HG02571 (cell line): ENCODE measurements at regions not wholly inside any gene's neighbourhood (a gene's known extent, or its start where the extent isn't known, plus 50 kb on each side); places are given as distances from the start of the nearest gene placed in this dataset.
"Not testable (repeated sequence)": the region's sequence is repeated elsewhere in the genome, so short reads cannot be mapped to it uniquely, and the experiment has no call there.

Source experiments
- ATAC-seq: cut with Tn5 transposase; IDR thresholded peaks from one replicate; pipeline ENCODE4 v1.9.1; 2021; ENCODE audit warnings: mild to moderate bottlenecking, moderate library complexity; ENCODE audit not compliant: unreplicated experiment

GRCh38 chr5:7202846-7203245, 193.1 kb upstream of the ADCY2 start:
- ATAC-seq = no peak

DNA sequence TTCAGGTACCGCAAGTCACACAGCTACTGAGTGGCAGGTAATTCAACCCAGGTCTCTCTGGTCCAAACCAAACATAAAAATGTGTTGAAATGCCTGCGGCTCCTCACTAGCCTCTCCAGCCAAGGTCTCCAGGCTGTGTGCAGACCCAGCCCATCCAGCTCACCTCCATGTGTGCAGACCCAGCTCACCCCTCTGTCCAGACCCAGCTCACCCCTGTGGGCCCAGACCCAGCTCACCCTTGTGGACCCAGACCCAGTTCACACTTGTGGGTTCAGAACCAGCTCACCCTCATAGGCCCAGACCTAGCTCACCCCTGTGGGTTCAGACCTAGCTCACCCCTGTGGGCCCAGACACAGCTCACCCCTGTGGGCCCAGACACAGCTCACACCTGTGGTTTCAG, 188.0 kb upstream of the ADCY2 start:
- ATAC-seq = no peak

DNA sequence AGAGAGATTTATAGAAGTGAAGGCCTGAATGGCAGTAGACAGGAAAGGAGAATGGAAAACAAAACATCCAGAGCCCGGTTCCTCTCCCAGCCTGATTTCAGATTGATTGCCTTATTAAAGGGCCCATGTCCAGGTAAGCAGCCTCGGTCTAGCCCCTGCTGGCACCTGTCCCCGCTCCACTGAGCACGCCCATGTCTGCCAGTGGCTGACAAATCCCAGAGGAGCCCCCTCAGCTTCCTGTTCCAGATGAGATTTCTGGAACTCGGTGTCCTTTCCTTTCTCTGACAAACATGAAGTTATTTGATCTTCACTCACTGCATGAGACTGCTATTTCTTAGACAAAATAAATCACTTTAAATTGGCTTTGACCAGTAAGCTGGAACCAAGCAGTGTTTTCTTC, 187.0 kb upstream of the ADCY2 start:
- no peak for ATAC-seq

DNA sequence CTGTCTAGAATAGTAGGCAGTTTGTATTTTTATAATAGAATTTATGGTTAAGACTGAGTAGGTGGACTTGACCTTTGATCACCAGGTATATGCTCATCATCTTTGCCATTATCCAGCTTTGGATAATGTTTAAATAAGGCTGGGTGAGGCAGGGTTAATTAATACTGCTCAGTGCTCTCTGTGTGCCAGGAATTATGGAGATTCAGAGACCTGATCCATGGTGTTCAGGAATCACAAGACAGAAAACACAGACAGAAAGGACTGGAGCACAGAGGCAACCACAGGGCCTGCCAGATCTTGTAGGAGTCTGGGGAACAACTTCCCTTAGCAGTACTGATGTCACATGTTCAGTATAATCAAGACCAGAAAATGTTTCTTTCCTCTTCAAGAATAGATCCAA, 186.3 kb upstream of the ADCY2 start:
- ATAC-seq = no peak

DNA sequence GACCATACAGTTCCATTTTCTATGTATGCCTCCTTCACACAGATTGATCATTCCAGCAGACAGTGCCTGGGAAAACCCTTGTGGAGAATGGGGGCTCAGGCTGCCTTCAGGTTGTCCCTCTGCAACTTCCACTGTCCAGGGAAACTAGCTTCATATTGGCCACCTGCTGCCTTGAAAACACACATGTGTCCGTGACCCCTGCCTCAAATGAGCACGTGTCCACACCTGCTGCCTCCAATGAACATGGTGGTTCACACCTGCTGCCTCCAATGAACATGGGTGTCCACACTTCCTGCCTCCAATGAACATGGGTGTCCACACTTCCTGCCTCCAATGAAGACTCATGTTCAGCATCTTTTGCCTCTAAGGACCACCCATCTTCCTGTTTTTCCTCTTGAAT, 185.4 kb upstream of the ADCY2 start:
- ATAC-seq = no peak

DNA sequence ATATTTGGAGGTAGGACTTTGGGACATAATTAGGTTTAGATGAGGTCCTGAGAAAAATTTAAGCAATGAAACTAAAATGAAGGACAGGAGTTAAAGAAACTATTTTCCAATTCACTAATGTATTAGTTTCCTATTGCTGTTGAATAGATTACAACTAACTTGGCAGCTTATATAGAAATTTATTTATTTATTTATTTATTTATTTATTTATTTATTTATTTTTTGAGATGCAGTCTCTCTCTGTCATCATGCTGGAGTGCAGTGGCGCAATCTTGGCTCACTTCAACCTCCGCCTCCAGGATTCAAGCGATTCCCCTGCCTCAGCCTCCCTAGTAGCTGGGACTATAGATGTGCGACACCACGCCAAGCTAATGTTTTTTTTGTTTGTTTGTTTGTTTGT, 182.4 kb upstream of the ADCY2 start:
- no peak for ATAC-seq

- ATAC-seq = no peak
These were observed 181.0 kb upstream of the ADCY2 start for GRCh38 chr5:7214906-7215416.

GRCh38 chr5:7218141-7218540, 177.8 kb upstream of the ADCY2 start:
- no peak for ATAC-seq

DNA sequence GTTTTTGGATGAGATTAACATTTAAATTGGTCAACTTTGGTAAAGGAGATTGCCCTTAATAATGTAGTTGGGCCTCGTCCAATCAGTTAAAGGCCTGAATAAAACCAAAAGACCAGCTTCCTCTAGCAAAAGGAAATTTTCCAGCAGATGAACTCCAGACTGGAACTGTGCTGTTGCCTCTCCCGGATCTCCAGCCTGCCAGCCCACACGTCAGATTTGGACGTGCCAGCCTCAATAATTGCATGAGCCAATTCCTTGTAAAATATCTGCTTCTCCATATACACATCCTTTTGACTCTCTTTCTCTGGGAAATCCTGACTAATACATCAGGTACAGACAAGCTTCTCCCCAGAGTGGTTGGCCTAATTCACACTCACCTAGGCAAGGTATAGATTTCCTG, 175.8 kb upstream of the ADCY2 start:
- no peak for ATAC-seq

GRCh38 chr5:7221041-7221440, 174.9 kb upstream of the ADCY2 start:
- ATAC-seq = no peak

- ATAC-seq = no peak
These were observed 170.1 kb upstream of the ADCY2 start for GRCh38 chr5:7225826-7226225.

DNA sequence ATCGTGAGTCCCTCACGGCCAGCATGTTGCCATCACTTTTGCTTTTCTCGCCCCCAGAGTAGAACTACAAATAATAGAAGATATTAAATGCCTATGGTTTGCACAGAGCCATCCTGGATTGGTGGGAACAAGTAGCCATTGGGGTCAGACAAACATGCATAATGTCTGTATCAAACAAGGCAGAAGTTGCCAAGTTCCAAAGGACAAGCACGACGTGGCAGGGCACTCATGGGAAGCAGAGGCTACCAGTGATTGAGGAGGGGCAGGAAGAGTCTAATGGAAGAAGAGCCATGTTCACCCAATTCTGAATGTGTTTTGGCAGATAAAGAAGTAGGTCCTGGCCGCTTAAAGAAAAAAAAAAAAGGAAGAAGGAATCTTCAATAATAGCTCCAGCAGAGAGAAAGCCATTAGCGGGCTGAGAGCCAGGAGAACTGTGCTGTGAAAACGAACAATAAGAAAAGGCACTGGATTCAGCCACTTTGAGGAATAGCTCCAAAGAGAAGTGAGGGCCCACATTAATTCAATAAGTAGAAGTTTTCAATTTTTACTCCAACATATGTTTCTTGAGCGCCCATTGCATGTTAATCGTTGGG, 153.7 kb upstream of the ADCY2 start:
- ATAC-seq = no peak

DNA sequence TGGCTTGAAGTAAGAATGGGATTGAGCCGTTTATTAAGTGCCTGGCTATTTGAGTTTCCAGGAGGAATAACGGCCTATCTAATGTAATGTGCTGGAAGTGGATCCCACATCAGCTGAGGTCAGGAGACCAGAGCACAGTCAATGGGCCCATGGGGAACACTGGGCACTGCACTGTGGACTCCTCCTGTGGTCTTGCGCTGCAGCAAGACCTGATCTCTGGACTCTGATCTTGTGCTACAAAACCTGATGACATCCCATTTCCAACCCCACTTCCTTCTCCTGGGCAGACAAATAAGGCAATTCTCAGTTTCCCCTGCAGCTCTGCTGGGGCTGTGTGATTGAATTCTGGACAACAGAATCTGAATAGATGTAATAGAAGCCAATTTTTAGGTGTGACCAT, 151.7 kb upstream of the ADCY2 start:
- no peak for ATAC-seq

GRCh38 chr5:7245121-7245651, 150.8 kb upstream of the ADCY2 start:
- no peak for ATAC-seq

DNA sequence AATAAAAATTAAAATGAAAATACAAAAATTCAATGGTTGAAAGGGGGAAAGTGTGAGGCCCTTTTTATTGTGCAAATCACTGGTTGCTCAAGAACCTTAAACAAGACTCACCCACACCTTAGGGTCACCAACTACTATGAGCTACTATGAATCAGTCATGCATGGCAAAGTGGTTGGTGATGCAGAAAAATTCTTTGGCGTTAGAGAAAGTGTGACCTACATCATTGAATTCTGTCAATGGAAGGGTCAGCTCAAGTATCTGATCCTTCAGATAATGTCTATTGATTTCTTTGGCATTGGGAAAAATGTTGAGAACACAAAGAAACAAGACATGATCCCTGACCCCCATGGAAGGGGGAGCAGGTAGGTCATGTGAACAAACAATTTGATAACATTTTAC, 149.7 kb upstream of the ADCY2 start:
- no peak for ATAC-seq

DNA sequence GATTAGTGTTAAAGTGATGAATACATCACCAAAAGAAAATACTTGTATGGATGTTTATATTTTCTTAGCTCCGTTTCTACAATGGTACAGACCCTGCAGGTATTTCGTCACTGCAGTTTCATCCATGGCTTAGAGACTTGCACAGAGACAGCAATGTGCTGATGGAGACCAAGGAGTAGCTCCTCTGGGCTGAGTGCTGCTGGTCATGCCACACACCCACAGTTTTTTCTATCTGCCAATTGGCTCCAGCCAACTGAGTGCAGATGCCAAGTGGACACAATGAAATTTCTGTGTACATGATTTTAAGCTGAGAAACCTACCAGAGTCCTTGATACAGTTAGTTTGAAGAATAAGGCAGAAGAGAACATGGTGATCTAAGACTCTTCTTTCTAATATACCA, 145.9 kb upstream of the ADCY2 start:
- no peak for ATAC-seq

GRCh38 chr5:7250611-7251010, 145.3 kb upstream of the ADCY2 start:
- no peak for ATAC-seq

DNA sequence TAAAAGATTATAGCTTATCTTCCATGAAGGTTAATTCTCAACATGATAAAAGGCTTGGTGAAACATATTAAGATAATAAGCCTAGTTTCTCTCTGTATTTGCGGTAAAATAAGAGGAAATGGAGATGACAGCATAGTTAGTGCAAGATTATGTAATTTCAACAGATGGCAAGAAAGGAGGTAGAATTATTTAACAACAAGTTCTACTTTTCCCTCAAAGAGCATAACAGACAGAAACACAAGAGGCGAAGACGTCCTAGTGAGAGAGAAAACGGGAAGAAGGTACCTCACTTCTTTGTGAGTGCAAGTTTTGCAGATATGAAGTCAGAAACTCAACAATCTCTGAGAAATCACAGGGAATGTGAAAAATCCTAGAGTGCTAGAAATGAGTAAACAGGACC, 144.8 kb upstream of the ADCY2 start:
- ATAC-seq = no peak

DNA sequence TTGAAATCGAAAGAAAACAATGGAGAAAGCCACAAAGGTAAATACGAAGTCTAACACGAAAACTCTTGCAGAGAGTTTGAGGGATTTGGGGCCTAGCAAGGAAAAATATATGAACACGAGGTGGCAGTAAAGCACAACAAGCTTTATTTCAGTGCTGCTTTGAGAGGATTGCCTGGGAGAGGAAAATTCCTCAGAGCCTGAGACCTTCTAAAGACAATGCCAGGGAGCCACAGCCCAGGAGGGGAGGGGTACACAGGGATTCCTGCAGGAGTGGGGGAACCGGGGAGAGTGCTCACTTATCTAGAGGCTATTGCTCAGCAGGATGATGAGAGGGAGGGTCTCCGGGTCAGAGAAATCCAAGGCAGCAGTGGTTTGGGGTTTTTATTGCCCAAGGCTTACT, 134.9 kb upstream of the ADCY2 start:
- no peak for ATAC-seq

- ATAC-seq = no peak
These were observed 134.0 kb upstream of the ADCY2 start for GRCh38 chr5:7261900-7262299.

DNA sequence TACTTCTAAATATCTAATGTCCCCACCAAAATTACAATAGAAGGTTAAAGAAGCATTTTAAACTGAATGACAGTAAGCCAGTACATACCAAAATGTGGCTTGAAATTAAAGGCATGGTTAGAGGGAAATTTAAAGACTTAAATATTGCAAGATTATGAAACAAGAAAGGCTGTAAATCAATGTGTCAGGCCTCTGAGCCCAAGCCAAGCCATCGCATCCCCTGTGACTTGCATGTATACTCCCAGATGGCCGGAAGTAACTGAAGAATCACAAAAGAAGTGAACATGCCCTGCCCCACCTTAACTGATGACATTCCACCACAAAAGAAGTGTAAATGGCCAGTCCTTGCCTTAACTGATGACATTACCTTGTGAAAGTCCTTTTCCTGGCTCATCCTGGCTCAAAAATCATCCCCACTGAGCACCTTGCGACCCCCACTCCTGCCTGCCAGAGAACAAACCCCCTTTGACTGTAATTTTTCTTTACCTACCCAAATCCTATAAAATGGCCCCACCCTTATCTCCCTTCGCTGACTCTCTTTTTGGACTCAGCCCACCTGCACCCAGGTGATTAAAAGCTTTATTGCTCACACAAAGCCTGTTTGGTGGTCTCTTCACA, 132.4 kb upstream of the ADCY2 start:
- ATAC-seq = not testable (repeated sequence)

- ATAC-seq = not testable (repeated sequence)
These were observed 130.2 kb upstream of the ADCY2 start for GRCh38 chr5:7265776-7266175.

- ATAC-seq = not testable (repeated sequence)
These were observed 127.2 kb upstream of the ADCY2 start for GRCh38 chr5:7268722-7269121.
